H1 (cell line): ENCODE measurements at regions not wholly inside any gene's neighbourhood (a gene's known extent, or its start where the extent isn't known, plus 50 kb on each side); places are given as distances from the start of the nearest gene placed in this dataset.

Source experiments
- CTCF ChIA-PET: fragments of 300-600 bp; sonication (Branson Sonifier 250); formaldehyde crosslinking; loops from one replicate; lab custom pipeline; 2021; ENCODE audit not compliant: partially characterized antibody; lab: Charles Lee
- POLR2A ChIA-PET: fragments of 300-600 bp; sonication (Branson Sonifier 250); formaldehyde crosslinking; loops from one replicate; lab custom pipeline; 2021; ENCODE audit warnings: inconsistent platforms; ENCODE audit not compliant: partially characterized antibody; lab: Charles Lee
- DNase-seq, 2 experiments: peaks; one replicate each; pipeline versions ENCODE4 v3.0.0 to v3.0.0-alpha.2; 2010 to 2022; ENCODE audit warnings: low spot score in 2 of 2, low read depth in 1 of 2, mixed read lengths in 1 of 2
- FAIRE-seq: peaks from 2 replicates; lab custom pipeline; 2011; peaks lifted over from hg19 to GRCh38; lab: Jason Lieb, UNC
- H2AFZ ChIP-seq: 2 replicates; pipeline ENCODE4 v1.8.1; 2012; ENCODE audit warnings: low read length, inconsistent platforms
- H2AK5ac ChIP-seq: 2 replicates; pipeline ENCODE4 v1.6.1; 2013; ENCODE audit warnings: low read depth, low read length
- H2BK120ac ChIP-seq: replicated peaks from 2 replicates; pipeline ENCODE3; 2013; ENCODE audit warnings: low read depth, low read length, inconsistent platforms
- H2BK12ac ChIP-seq: 2 replicates; pipeline ENCODE4 v1.6.1; 2013; ENCODE audit warnings: low read depth, low read length
- H2BK15ac ChIP-seq: 2 replicates; pipeline ENCODE4 v1.6.1; 2013; ENCODE audit warnings: low read length
- H2BK20ac ChIP-seq: 2 replicates; pipeline ENCODE4 v1.6.1; 2013; ENCODE audit warnings: low read length
- H2BK5ac ChIP-seq: 2 replicates; pipeline ENCODE4 v1.6.1; 2013; ENCODE audit warnings: low read depth, low read length
- H3K14ac ChIP-seq: 2 replicates; pipeline ENCODE4 v1.6.1; 2013; ENCODE audit warnings: inconsistent platforms; ENCODE audit not compliant: insufficient read length
- H3K18ac ChIP-seq: 2 replicates; pipeline ENCODE4 v1.6.1; 2013; ENCODE audit warnings: low read length; ENCODE audit errors: extremely low read depth
- H3K23ac ChIP-seq: 2 replicates; pipeline ENCODE4 v1.6.1; 2013; ENCODE audit warnings: inconsistent platforms; ENCODE audit not compliant: insufficient read length
- H3K23me2 ChIP-seq: 2 replicates; pipeline ENCODE4 v1.6.1; 2013; ENCODE audit warnings: low read depth, low read length
- H3K27ac ChIP-seq: 2 replicates; pipeline ENCODE4 v1.6.1; 2011; ENCODE audit warnings: low read depth, low read length, inconsistent platforms
- H3K27me3 ChIP-seq, 4 experiments: replicated peaks in 1 of 4; 1 replicate in 1 of 4; 2 replicates in 3 of 4; pipeline versions ENCODE4 v1.6.1 to v1.8.1; 2011 to 2013; ENCODE audit warnings: low read length in 3 of 4, mild to moderate bottlenecking in 3 of 4, inconsistent platforms in 2 of 4, mixed read lengths in 2 of 4, moderate library complexity in 1 of 4; ENCODE audit not compliant: control insufficient read depth in 3 of 4, insufficient read depth in 3 of 4; ENCODE audit errors: extremely low read depth in 1 of 4
- H3K36me3 ChIP-seq, 4 experiments: 2 replicates each; pipeline versions ENCODE4 v1.6.1 to v1.8.1; 2011 to 2013; ENCODE audit warnings: mild to moderate bottlenecking in 4 of 4, low read length in 3 of 4, moderate library complexity in 2 of 4, control low read depth in 1 of 4, inconsistent platforms in 1 of 4; ENCODE audit not compliant: insufficient read depth in 4 of 4, control insufficient read depth in 2 of 4
- H3K4ac ChIP-seq: replicated peaks from 2 replicates; pipeline ENCODE3; 2013; ENCODE audit warnings: low read length, low read depth, mixed read lengths, inconsistent platforms; ENCODE audit not compliant: insufficient read length
- H3K4me1 ChIP-seq, 4 experiments: replicated peaks in 1 of 4; 1 replicate in 1 of 4; 2 replicates in 3 of 4; pipeline versions ENCODE4 v1.6.1 to v1.8.1; 2011 to 2013; ENCODE audit warnings: low read length in 3 of 4, inconsistent platforms in 2 of 4, mixed read lengths in 1 of 4; ENCODE audit not compliant: insufficient read depth in 4 of 4, control insufficient read depth in 3 of 4
- H3K4me2 ChIP-seq, 2 experiments: 2 replicates each; pipeline versions ENCODE4 v1.6.1 to v1.8.1; 2011 to 2013; ENCODE audit warnings: low read depth in 2 of 2, low read length in 2 of 2, control low read depth in 1 of 2, inconsistent platforms in 1 of 2, mild to moderate bottlenecking in 1 of 2; ENCODE audit not compliant: insufficient read depth in 1 of 2
- H3K4me3 ChIP-seq, 4 experiments: fragments of 200-600, 300-600 bp in 1 of 4; sonication (generic), shearing (Covaris generic), sonication (Bioruptor Twin) in 1 of 4; 2 replicates each; pipeline versions ENCODE4 v1.5.1 to v1.8.1; 2011 to 2016; ENCODE audit warnings: low read length in 4 of 4, low read depth in 3 of 4, control low read depth in 2 of 4, inconsistent platforms in 2 of 4, mild to moderate bottlenecking in 2 of 4, mixed read lengths in 1 of 4, moderate library complexity in 1 of 4; ENCODE audit not compliant: insufficient read depth in 2 of 4; ENCODE audit errors: extremely low read depth in 1 of 4
- H3K56ac ChIP-seq: replicated peaks from 2 replicates; pipeline ENCODE3; 2013; ENCODE audit warnings: low read depth, mild to moderate bottlenecking, mixed read lengths, low read length, inconsistent platforms; ENCODE audit not compliant: insufficient read length
- H3K79me1 ChIP-seq: 2 replicates; pipeline ENCODE4 v1.6.1; 2013; ENCODE audit warnings: low read depth, low read length, control low read depth
- H3K79me2 ChIP-seq, 2 experiments: 2 replicates each; pipeline versions ENCODE4 v1.6.1 to v1.8.1; 2012 to 2013; ENCODE audit warnings: low read length in 2 of 2, mild to moderate bottlenecking in 2 of 2, inconsistent platforms in 1 of 2; ENCODE audit not compliant: insufficient read depth in 2 of 2, control insufficient read depth in 1 of 2
- H3K9ac ChIP-seq, 4 experiments: replicated peaks in 1 of 4; 1 replicate in 1 of 4; 2 replicates in 3 of 4; pipeline versions ENCODE4 v1.6.1 to v1.8.1; 2011 to 2013; ENCODE audit warnings: low read depth in 3 of 4, low read length in 3 of 4, control low read depth in 2 of 4, mild to moderate bottlenecking in 2 of 4, moderate library complexity in 2 of 4, inconsistent platforms in 1 of 4; ENCODE audit errors: extremely low read depth in 1 of 4
- H3K9me3 ChIP-seq, 2 experiments: 2 replicates each; pipeline versions ENCODE4 v1.6.1 to v1.8.1; 2012 to 2013; ENCODE audit warnings: mild to moderate bottlenecking in 2 of 2, moderate library complexity in 2 of 2, control low read depth in 1 of 2, inconsistent platforms in 1 of 2, low read depth in 1 of 2, low read length in 1 of 2, mixed read lengths in 1 of 2; ENCODE audit not compliant: insufficient read depth in 2 of 2
- H4K20me1 ChIP-seq, 2 experiments: replicated peaks in 1 of 2; 2 replicates each; pipeline versions ENCODE3 to v1.8.1; 2011 to 2013; ENCODE audit warnings: inconsistent platforms in 2 of 2, low read length in 2 of 2, mild to moderate bottlenecking in 1 of 2; ENCODE audit not compliant: insufficient read depth in 2 of 2, control insufficient read depth in 1 of 2
- H4K5ac ChIP-seq: 2 replicates; pipeline ENCODE4 v1.6.1; 2013; ENCODE audit warnings: low read length, low read depth, mixed read lengths, inconsistent platforms; ENCODE audit not compliant: insufficient read length
- H4K8ac ChIP-seq: 2 replicates; pipeline ENCODE4 v1.8.0; 2013; ENCODE audit warnings: mild to moderate bottlenecking, moderate library complexity, low read length, inconsistent platforms; ENCODE audit not compliant: insufficient read depth; ENCODE audit errors: extremely low read depth
- H4K91ac ChIP-seq: replicated peaks from 2 replicates; pipeline ENCODE3; 2013; ENCODE audit warnings: low read length, mixed read lengths, inconsistent platforms; ENCODE audit not compliant: insufficient read length
- RXRA ChIP-seq: IDR thresholded peaks from 2 replicates; pipeline ENCODE4 v1.6.1; 2011; ENCODE audit warnings: low read depth, mild to moderate bottlenecking, low read length, moderate library complexity; ENCODE audit not compliant: insufficient read depth
- WGBS, 2 experiments: shearing (Covaris generic) in 1 of 2; methylation state at CpG; one replicate each; pipeline versions ENCODE4 v1.1.6 to v1.1.7; 2013 to 2015; ENCODE audit warnings: low lambda C conversion rate in 2 of 2, mixed read lengths in 2 of 2, inconsistent platforms in 1 of 2, low coverage in 1 of 2, missing lambda C conversion rate in 1 of 2; ENCODE audit not compliant: insufficient replicate concordance in 2 of 2, insufficient coverage in 1 of 2, insufficient read length in 1 of 2; ENCODE audit errors: extremely low coverage in 1 of 2, missing lambda C conversion rate in 1 of 2; 5-methylcytosine and 5-hydroxymethylcytosine counted together

GRCh38 chr18:71673954-71674353 is 870.2 kb downstream of the CBLN2 start:
- no peak overlapping the region for H3K56ac ChIP-seq
- H3K23me2 ChIP-seq: no peaks in the 10 kb centered on the region
- FAIRE-seq (no peak), DNase-seq (no peak)
- no peak overlapping the region for H4K91ac ChIP-seq
- H2BK15ac ChIP-seq: no peak overlapping the region
- POLR2A ChIA-PET: no interaction called here
- H3K23ac ChIP-seq: no peak overlapping the region
- CTCF ChIA-PET: no interaction called here
- H2BK5ac ChIP-seq: no peak overlapping the region
- no peak overlapping the region for H3K4me3 ChIP-seq
- H2BK20ac ChIP-seq: no peak overlapping the region
- H4K8ac ChIP-seq: no peak overlapping the region
- H3K9ac ChIP-seq: no peak overlapping the region
- H2AFZ ChIP-seq: no peak overlapping the region
- H3K4ac ChIP-seq: no peak overlapping the region
- H3K9me3 ChIP-seq: peaks cover 49 to 64% of the 10 kb centered on the region in 2 experiments
- H3K27me3 ChIP-seq: no peaks in the 10 kb centered on the region
- H3K4me2 ChIP-seq: no peak overlapping the region
- H3K27ac ChIP-seq: no peak overlapping the region
- H3K14ac ChIP-seq: no peak overlapping the region
- H2BK12ac ChIP-seq: no peak overlapping the region
- H3K4me1 ChIP-seq: no peaks in the 10 kb centered on the region
- no peak for TF ChIP-seq RXRA
- no peak overlapping the region for H4K5ac ChIP-seq
- H3K18ac ChIP-seq: no peak overlapping the region
- H4K20me1 ChIP-seq: no peaks in the 10 kb centered on the region
- H3K79me1 ChIP-seq: no peaks in the 10 kb centered on the region
- no peaks in the 10 kb centered on the region for H3K79me2 ChIP-seq
- WGBS, 2 experiments: 86% methylated on average over 7 of the region's 10 CpGs; no CpG with 5 or more reads in 1 of the 2 experiments
- H2AK5ac ChIP-seq: no peak overlapping the region
- H2BK120ac ChIP-seq: no peak overlapping the region
- H3K36me3 ChIP-seq: no peaks in the 10 kb centered on the region
